ENCODE measurements at regions not wholly inside any gene's neighbourhood (a gene's known extent, or its start where the extent isn't known, plus 50 kb on each side); places are given as distances from the start of the nearest gene placed in this dataset.

DNA sequence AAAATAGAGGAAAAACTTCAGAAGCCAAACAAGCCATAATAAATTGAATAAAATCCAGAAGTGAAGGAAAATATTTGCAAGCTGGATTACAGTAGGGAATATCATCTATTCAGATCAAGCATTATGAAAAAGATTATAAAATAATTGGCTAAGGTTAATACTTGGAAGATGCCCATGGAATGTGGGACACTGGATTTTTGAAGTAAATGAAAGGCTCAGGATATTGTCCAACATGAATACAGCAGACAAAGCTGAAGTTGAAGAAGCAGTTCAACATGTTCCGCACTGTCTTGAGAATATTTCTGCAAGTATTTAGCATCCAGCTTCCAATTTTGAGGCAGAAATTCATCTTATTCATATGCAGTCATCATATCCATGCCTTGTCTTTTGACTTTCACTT lies 1278.4 kb upstream of the GJE1 start (continued):
- TF ChIP-seq, protein P1, sequence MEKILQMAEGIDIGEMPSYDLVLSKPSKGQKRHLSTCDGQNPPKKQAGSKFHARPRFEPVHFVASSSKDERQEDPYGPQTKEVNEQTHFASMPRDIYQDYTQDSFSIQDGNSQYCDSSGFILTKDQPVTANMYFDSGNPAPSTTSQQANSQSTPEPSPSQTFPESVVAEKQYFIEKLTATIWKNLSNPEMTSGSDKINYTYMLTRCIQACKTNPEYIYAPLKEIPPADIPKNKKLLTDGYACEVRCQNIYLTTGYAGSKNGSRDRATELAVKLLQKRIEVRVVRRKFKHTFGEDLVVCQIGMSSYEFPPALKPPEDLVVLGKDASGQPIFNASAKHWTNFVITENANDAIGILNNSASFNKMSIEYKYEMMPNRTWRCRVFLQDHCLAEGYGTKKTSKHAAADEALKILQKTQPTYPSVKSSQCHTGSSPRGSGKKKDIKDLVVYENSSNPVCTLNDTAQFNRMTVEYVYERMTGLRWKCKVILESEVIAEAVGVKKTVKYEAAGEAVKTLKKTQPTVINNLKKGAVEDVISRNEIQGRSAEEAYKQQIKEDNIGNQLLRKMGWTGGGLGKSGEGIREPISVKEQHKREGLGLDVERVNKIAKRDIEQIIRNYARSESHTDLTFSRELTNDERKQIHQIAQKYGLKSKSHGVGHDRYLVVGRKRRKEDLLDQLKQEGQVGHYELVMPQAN (IDR thresholded peaks at IDR 0.05; ENCODE audit: borderline replicate concordance): no peak
- no peak for TF ChIP-seq SMAD1 (IDR thresholded peaks at IDR 0.05; ENCODE audit: low read depth, low read length, partially characterized antibody)

DNA sequence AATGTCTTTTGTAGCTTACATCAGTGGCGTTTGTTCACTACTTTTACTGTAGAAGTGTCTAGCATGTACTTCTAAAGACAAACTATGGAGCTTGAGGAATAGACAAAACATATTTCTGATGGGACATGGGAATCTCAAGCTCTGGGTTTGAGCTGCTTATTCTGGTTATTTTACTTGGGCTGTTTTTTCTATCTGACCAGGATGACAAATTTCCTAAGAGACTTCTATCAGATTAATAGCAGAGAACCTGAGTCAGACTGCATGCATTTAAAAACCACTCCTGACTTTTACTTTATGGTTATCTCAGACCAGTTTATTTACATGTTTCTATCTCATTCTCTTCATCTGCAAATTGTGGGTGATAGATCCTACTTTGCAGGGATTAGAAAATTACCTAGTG lies 1282.3 kb upstream of the GJE1 start:
- POLR2A ChIA-PET: no interaction called here
- CTCF ChIA-PET (ENCODE audit: low intra/inter-chr PET ratio): no interaction called here
- TF ChIP-seq POLR3G (IDR thresholded peaks at IDR 0.05; ENCODE audit: extremely low read depth, insufficient read length, insufficient replicate concordance): no peak
- TF ChIP-seq, protein P2, sequence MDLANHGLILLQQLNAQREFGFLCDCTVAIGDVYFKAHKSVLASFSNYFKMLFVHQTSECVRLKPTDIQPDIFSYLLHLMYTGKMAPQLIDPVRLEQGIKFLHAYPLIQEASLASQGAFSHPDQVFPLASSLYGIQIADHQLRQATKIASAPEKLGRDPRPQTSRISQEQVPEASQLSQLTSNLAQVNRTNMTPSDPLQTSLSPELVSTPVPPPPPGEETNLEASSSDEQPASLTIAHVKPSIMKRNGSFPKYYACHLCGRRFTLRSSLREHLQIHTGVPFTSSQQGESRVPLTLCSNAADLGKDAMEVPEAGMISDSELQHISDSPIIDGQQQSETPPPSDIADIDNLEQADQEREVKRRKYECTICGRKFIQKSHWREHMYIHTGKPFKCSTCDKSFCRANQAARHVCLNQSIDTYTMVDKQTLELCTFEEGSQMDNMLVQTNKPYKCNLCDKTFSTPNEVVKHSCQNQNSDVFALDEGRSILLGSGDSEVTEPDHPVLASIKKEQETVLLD (IDR thresholded peaks at IDR 0.05): no peak
- no peak for TF ChIP-seq DACH1 (IDR thresholded peaks at IDR 0.05; ENCODE audit: partially characterized antibody)
- no peak for TF ChIP-seq ZNF311 (CRISPR knock-in tag; IDR thresholded peaks at IDR 0.05)
- no peak for TF ChIP-seq ILF3 (IDR thresholded peaks at IDR 0.05; ENCODE audit: borderline replicate concordance)
- no peak for TF ChIP-seq ZNF57 (CRISPR knock-in tag; IDR thresholded peaks at IDR 0.05)
- no peak for TF ChIP-seq ZNF263 (CRISPR knock-in tag; IDR thresholded peaks at IDR 0.05; ENCODE audit: borderline replicate concordance)
- no peak for TF ChIP-seq ZNF707 (CRISPR knock-in tag; conservative IDR thresholded peaks at IDR 0.05)
- TF ChIP-seq CHD4 (IDR thresholded peaks at IDR 0.05; ENCODE audit: insufficient read depth, insufficient replicate concordance, low read depth, low read length, poor library complexity, severe bottlenecking): no peak
- no peak for TF ChIP-seq NEUROD1 (IDR thresholded peaks at IDR 0.05; ENCODE audit: borderline replicate concordance, low read depth, low read length, partially characterized antibody)
- TF ChIP-seq LEF1 (IDR thresholded peaks at IDR 0.05): no peak
- TF ChIP-seq FOXA1 (IDR thresholded peaks at IDR 0.05; ENCODE audit: borderline replicate concordance): no peak
- no peak for TF ChIP-seq FOXJ3 (CRISPR knock-in tag; IDR thresholded peaks at IDR 0.05)
- TF ChIP-seq ZNF224 (CRISPR knock-in tag; IDR thresholded peaks at IDR 0.05): no peak

More for the DNA sequence above, 1282.3 kb upstream of the GJE1 start:
- in situ Hi-C loops (cut with MboI) (no loop called here), intact Hi-C loops (cut with micrococcal nuclease) (no loop called here)
- 22% methylated on average over 1 of the region's 1 CpG for WGBS (ENCODE audit: insufficient coverage, low coverage, missing lambda C conversion rate)
- Histone ChIP-seq H3K27me3 (ENCODE audit: control insufficient read depth in 2 of 2, insufficient read depth in 2 of 2, low read length in 2 of 2) (no peaks in the 10 kb centered on the region), H3K9ac (ENCODE audit: insufficient read depth in 1 of 2, low read depth in 2 of 2, low read length in 2 of 2) (no peak overlapping the region), H4K20me1 (replicated peaks; ENCODE audit: control insufficient read depth, insufficient read depth, low read length) (no peaks in the 10 kb centered on the region), H3K36me3 (ENCODE audit: control insufficient read depth, insufficient read depth, low read length) (no peaks in the 10 kb centered on the region), H2AFZ (ENCODE audit: low read depth, low read length) (no peak overlapping the region), H3K4me2 (ENCODE audit: insufficient read depth, low read length) (no peak overlapping the region), H3K27ac (ENCODE audit: extremely low read depth, low read depth, low read length) (no peak overlapping the region), H3K9me3 (replicated peaks; ENCODE audit: control insufficient read depth, insufficient read depth, low read depth, low read length) (no peaks in the 10 kb centered on the region), H3K9me1 (ENCODE audit: control insufficient read depth, insufficient read depth, low read length) (no peaks in the 10 kb centered on the region), H3K4me1 (replicated peaks in 1 of 2; ENCODE audit: control insufficient read depth in 2 of 2, insufficient read depth in 2 of 2, low read length in 2 of 2) (no peaks in the 10 kb centered on the region), H3K4me3 (no peak overlapping the region), H3K79me2 (ENCODE audit: control insufficient read depth, insufficient read depth, low read length) (no peaks in the 10 kb centered on the region)
- DNase-seq (ENCODE audit: extremely low read depth in 1 of 4, low spot score in 3 of 4) (no peak), FAIRE-seq (no peak), ATAC-seq (no peak)
- BruUV-seq (replicated peaks): no TSS peak

All from K562 (cell line).